Ectodermal cell (in vitro differentiated cells): ENCODE measurements at regions not wholly inside any gene's neighbourhood (a gene's known extent, or its start where the extent isn't known, plus 50 kb on each side); places are given as distances from the start of the nearest gene placed in this dataset.

Experiments
- H3K27ac ChIP-seq: 2 replicates; pipeline ENCODE4 v1.7.0; 2013; ENCODE audit warnings: mild to moderate bottlenecking, low read depth, low read length; ENCODE audit not compliant: insufficient read depth, poor library complexity, severe bottlenecking
- H3K27me3 ChIP-seq: 2 replicates; pipeline ENCODE4 v1.7.0; 2013; ENCODE audit warnings: mild to moderate bottlenecking, low read length; ENCODE audit not compliant: insufficient read depth, control insufficient read depth, poor library complexity, severe bottlenecking
- H3K36me3 ChIP-seq: one replicate; pipeline ENCODE4 v1.7.0; 2013; ENCODE audit warnings: low read length; ENCODE audit not compliant: control insufficient read depth, insufficient read depth
- H3K4me1 ChIP-seq: one replicate; pipeline ENCODE4 v1.7.0; 2013; ENCODE audit warnings: low read length; ENCODE audit not compliant: control insufficient read depth, insufficient read depth
- H3K4me3 ChIP-seq: 2 replicates; pipeline ENCODE4 v1.7.0; 2013; ENCODE audit warnings: low read depth, low read length, control low read depth; ENCODE audit not compliant: insufficient read depth
- H3K9me3 ChIP-seq: 2 replicates; pipeline ENCODE4 v1.7.0; 2013; ENCODE audit warnings: mild to moderate bottlenecking, low read length, moderate library complexity; ENCODE audit not compliant: control insufficient read depth
- WGBS, 2 experiments: methylation state at CpG; one replicate each; pipeline ENCODE4 v1.1.7; 2013; ENCODE audit warnings: missing lambda C conversion rate in 2 of 2; 5-methylcytosine and 5-hydroxymethylcytosine counted together

- Histone ChIP-seq H3K4me3 (no peak overlapping the region), H3K9me3 (no peaks in the 10 kb centered on the region), H3K36me3 (no peaks in the 10 kb centered on the region), H3K27ac (no peak overlapping the region), H3K4me1 (peaks cover 4% of the 10 kb centered on the region), H3K27me3 (no peaks in the 10 kb centered on the region)
- WGBS, 2 experiments: 88 to 91% methylated on average over 4 of the region's 4 CpGs
These were observed 170.3 kb upstream of the PODXL start for GRCh38 chr7:131726686-131727085.

GRCh38 chr7:131726031-131726430 is 169.6 kb upstream of the PODXL start:
- WGBS, 2 experiments: 87 to 90% methylated on average over 2 of the region's 2 CpGs
- H3K36me3 ChIP-seq: no peaks in the 10 kb centered on the region
- H3K4me1 ChIP-seq: peaks cover 4% of the 10 kb centered on the region
- H3K27ac ChIP-seq: no peak overlapping the region
- no peak overlapping the region for H3K4me3 ChIP-seq
- H3K9me3 ChIP-seq: no peaks in the 10 kb centered on the region
- H3K27me3 ChIP-seq: no peaks in the 10 kb centered on the region

GRCh38 chr7:131724776-131725345 is 168.4 kb upstream of the PODXL start:
- no peaks in the 10 kb centered on the region for H3K36me3 ChIP-seq
- 93 to 95% methylated on average over 4 of the region's 4 CpGs for WGBS, 2 experiments
- H3K9me3 ChIP-seq: no peaks in the 10 kb centered on the region
- peaks cover 4% of the 10 kb centered on the region for H3K4me1 ChIP-seq
- no peak overlapping the region for H3K4me3 ChIP-seq
- H3K27me3 ChIP-seq: no peaks in the 10 kb centered on the region
- no peak overlapping the region for H3K27ac ChIP-seq

- 81 to 84% methylated on average over 6 of the region's 6 CpGs for WGBS, 2 experiments
- no peaks in the 10 kb centered on the region for H3K9me3 ChIP-seq
- no peak overlapping the region for H3K27ac ChIP-seq
These were observed 167.5 kb upstream of the PODXL start for GRCh38 chr7:131723926-131724325.

GRCh38 chr7:131722371-131722770 is 165.9 kb upstream of the PODXL start:
- Histone ChIP-seq H3K4me3 (no peak overlapping the region), H3K27ac (no peak overlapping the region), H3K36me3 (no peaks in the 10 kb centered on the region), H3K4me1 (peaks cover 4% of the 10 kb centered on the region), H3K27me3 (no peaks in the 10 kb centered on the region), H3K9me3 (no peaks in the 10 kb centered on the region)
- 78 to 85% methylated on average over 4 of the region's 4 CpGs for WGBS, 2 experiments

More at GRCh38 chr7:131723926-131724325, 167.5 kb upstream of the PODXL start:
- Histone ChIP-seq H3K27me3 (no peaks in the 10 kb centered on the region), H3K4me1 (peaks cover 4% of the 10 kb centered on the region), H3K4me3 (no peak overlapping the region), H3K36me3 (no peaks in the 10 kb centered on the region)

GRCh38 chr7:131721660-131722059 is 165.2 kb upstream of the PODXL start:
- Histone ChIP-seq H3K9me3 (no peaks in the 10 kb centered on the region), H3K27ac (no peak overlapping the region), H3K4me1 (peaks cover 4% of the 10 kb centered on the region), H3K4me3 (no peak overlapping the region), H3K27me3 (no peaks in the 10 kb centered on the region), H3K36me3 (no peaks in the 10 kb centered on the region)
- WGBS, 2 experiments: 73 to 79% methylated on average over 2 of the region's 3 CpGs

GRCh38 chr7:131720703-131721102 is 164.3 kb upstream of the PODXL start:
- Histone ChIP-seq H3K27ac (no peak overlapping the region), H3K4me1 (peaks cover 4% of the 10 kb centered on the region), H3K27me3 (no peaks in the 10 kb centered on the region), H3K9me3 (no peaks in the 10 kb centered on the region), H3K4me3 (no peak overlapping the region), H3K36me3 (no peaks in the 10 kb centered on the region)
- 69 to 86% methylated on average over 2 of the region's 2 CpGs for WGBS, 2 experiments

GRCh38 chr7:131717181-131717580 is 160.8 kb upstream of the PODXL start:
- H3K4me1 ChIP-seq: peaks cover 1% of the 10 kb centered on the region
- no peaks in the 10 kb centered on the region for H3K9me3 ChIP-seq
- H3K36me3 ChIP-seq: no peaks in the 10 kb centered on the region
- H3K27me3 ChIP-seq: no peaks in the 10 kb centered on the region
- 92 to 95% methylated on average over 3 of the region's 3 CpGs for WGBS, 2 experiments
- H3K4me3 ChIP-seq: no peak overlapping the region
- H3K27ac ChIP-seq: no peak overlapping the region

GRCh38 chr7:131699323-131699722 is 142.9 kb upstream of the PODXL start:
- Histone ChIP-seq H3K27ac (no peak overlapping the region), H3K4me3 (no peak overlapping the region), H3K27me3 (no peaks in the 10 kb centered on the region), H3K9me3 (no peaks in the 10 kb centered on the region), H3K36me3 (no peaks in the 10 kb centered on the region), H3K4me1 (no peaks in the 10 kb centered on the region)
- 100% methylated on average over 1 of the region's 1 CpG; no CpG with 5 or more reads in 1 of the 2 experiments for WGBS, 2 experiments

- Histone ChIP-seq H3K4me3 (no peak overlapping the region), H3K27ac (no peak overlapping the region), H3K4me1 (no peaks in the 10 kb centered on the region), H3K9me3 (no peaks in the 10 kb centered on the region), H3K27me3 (no peaks in the 10 kb centered on the region), H3K36me3 (no peaks in the 10 kb centered on the region)
- 28 to 29% methylated on average over 30 of the region's 30 CpGs for whole genome bisulfite sequencing, 2 experiments
These were observed 135.9 kb upstream of the PODXL start for GRCh38 chr7:131692131-131692960.
